CD1c-positive myeloid dendritic cell (primary cell): ENCODE measurements at regions not wholly inside any gene's neighbourhood (a gene's known extent, or its start where the extent isn't known, plus 50 kb on each side); places are given as distances from the start of the nearest gene placed in this dataset.

Experiments
- DNase-seq: peaks from one replicate; pipeline ENCODE4 v3.0.0-alpha.2; 2016; ENCODE audit errors: extremely low spot score

DNA sequence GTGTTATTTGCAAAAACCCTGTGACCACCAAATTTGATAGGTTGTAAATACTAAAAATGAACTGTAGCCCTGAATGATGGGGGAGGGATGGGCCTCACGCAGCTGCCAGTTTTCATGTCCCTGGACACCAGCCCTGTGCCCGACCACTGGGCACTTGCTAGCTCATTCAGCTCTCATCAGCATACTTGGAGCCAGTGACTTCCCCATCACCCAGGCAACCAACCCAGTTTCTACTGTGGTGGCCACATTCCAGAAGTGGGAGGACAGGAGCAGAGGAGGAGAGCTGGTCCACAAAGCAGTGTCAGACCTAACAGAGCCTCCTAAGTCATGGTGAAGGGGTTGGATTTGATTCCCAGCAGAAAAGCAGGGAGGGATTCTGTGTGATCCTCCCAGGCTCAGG, 128.2 kb downstream of the CPEB2 start:
- DNase-seq, result no peak

DNA sequence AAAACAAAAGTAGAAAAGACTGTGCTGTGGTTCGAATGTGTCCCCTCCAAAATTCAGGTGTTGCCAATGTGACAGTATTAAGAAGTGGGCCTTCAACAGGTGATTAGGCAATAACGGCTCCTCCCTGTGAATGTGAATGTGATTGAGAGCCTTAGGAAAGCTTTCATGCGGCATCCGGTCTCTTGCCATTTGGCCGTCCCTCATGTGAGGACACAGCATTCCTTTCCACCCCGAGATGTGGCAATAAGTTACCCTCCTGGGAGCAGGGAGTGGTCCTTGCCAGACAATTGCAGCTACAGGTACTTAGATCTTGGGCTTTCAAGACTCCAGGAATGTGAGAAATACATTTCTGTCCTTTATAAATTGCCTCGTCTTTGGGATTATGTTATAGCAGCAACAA, 129.3 kb downstream of the CPEB2 start:
- no peak for DNase-seq

DNA sequence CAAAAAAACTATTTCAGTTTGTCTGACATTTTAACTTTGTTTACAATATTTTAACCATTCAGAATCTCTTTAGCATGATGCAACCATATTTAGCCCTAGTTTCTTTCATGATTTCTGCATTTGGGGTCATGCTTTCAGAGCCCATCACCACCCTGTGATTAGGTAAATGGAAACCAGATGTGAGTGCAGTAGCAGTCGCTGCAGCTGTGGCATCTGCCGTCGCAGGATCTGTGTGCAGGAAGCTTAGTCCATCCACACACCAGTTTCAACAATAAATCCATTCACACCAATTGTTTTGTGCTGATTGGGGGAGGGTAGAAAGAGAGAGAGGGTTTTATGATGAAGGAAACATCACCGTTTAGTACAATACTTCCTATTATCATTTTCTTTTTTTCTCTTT, 130.5 kb downstream of the CPEB2 start:
- DNase-seq, result no peak

DNA sequence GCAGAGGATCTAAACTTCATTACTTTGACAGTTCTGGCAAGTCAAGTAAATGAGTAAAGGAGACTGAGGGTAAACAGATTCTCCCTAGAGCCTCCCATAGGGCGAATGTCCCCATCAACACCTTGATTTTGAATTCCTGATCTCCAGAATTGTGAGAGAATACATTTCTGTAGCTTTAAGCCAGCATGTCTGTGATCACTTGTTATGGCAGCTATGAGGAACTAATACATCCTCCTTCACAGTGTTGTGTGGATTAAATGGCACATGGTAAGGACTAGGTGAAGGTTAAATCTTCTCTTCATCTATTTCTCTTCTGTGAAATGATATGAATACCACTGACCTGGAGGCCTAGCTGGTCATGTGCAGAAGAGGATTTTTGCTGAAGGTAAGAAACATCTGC, 137.3 kb downstream of the CPEB2 start:
- DNase-seq, result no peak

DNA sequence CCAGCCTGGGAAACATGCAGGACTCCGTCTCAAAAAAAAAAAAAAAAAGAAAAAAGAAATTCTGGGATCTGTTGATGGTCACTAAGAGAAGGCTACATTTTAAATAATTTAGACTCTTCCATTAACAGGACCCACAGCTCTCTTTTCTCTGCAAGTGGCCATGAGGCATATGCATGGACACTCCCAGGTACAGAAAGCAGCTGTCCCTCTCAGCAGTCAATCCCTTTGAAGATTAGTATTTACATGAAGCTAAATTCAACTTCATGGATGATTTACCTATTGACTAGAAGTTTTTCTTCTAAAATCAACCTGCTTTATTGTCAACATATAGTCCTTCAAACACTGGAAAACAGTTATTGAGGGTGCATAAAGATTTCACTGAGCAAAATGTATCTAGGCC, 139.9 kb downstream of the CPEB2 start:
- DNase-seq, result no peak

DNA sequence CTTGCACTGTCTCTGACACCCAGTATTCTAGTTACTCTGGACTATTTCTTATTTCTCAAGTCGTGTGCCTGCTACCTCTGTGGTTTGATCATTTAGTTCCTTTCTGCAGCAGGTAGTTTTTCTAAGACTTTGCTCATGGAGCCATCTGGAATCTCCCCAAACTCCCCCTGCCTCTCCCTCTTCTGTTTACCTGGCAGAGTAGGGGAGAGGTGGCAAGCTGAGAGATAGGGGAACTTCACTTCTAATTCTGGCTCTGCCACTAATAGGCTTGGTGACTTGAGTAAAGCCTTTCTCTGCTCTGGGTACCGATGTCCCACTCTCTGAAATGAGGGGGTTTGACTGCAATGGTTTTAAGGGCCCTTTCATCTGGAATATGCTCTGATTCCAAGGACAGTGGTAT, 141.3 kb downstream of the CPEB2 start:
- DNase-seq, result no peak

DNA sequence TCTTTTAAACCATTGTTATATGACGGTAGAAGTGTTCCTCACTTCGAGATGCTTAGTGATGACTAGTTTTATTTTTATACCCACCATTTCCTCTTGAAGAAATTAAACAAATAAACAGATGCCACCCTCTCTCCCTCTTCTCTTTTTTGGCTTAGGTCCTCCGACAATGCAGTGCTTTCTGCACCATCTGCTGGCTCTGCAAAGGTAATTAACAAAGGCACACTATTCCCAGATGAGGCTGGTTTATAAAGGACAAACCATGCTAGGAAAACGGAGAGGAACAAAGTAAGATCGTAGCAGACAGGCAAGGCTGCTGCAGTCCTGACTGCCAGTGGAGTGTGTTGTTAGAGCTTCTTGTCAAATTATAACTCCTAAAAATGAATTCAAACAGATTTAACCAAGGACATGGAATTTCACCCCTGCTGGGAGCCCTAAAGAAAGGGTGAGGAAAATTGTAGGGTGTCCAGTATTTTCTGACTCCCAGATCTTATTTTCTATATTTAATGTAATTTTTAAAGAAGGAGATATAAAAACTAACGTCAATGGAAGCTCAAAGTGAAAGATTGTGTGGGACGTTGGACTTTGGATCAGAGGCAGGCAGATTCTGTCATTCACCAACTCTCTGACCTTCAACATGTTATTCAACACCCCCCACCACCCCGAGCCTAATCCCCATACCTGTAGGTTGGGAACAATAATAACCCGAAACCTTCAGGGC, 142.1 kb downstream of the CPEB2 start:
- DNase-seq, result no peak

DNA sequence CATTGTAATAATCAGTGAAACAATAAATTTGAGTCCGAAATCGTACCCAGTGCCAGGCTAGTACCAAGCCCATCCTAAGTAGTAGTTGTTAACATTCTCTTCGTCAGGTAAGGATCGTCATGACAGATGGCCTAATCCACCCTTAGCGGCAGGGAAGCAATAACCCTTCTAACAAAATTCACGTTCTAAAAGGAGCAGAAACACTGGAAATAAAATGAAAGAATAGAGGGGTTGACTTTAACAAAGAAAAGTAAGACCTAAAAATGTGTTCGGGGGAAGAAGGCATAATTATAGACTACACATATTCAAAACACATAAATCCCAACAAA, 142.7 kb downstream of the CPEB2 start:
- DNase-seq, result no peak

DNA sequence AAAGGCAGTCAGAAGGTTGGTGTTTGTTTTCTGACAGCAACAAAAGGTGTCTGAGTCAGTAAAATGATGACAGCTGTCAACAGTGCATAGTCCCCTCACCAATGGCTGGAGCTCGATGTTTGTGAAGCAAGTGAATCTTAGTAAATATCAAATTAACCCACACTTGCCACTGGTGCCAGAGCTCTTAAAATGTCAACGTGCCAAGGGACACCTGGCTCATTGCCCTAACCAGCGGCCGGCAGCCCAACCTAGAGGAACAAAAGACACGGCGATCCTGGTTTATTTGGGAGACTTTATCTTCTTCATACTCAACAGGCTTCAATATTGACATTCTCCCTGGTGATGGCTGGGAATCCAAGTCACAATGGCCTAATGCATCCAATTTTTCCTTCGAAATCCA, 143.4 kb downstream of the CPEB2 start:
- no peak for DNase-seq

DNA sequence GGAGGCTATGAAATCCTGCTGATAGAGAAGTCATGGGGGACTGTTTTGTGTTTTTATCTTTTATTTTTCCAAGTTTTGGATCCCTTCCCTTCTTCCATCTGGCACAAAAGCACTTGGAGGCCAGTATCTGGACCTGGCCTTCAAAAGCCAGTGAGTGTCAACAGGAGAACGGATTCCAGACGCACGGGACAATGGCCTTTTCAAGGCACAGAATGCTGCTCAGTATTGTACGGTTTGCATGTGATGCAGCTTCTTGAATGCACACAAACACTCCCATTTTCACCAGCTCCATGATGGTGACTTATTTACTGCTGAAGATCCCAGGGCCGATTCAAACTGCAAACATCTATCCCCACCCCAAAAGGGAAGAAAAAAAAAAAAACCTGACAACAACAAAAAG, 145.4 kb downstream of the CPEB2 start:
- DNase-seq, result no peak

DNA sequence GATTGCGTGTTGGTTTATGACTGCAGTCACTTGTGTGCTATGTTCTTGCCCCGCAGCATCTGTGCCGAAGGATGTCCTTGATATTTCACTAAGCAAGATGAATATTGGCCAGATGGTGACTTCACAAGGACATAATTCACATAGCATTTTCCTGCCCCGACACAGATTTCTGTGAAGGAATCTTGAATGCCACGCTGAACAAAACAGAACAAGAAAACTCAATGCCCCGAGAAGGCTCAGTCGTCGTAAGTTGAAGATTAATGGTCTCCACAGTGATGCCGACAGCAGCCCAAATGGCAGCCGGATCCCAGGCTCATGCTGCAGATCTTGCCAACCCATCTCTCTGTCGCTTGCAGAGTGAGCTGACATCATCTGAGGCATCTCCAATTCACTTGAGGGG, 145.9 kb downstream of the CPEB2 start:
- no peak for DNase-seq

DNA sequence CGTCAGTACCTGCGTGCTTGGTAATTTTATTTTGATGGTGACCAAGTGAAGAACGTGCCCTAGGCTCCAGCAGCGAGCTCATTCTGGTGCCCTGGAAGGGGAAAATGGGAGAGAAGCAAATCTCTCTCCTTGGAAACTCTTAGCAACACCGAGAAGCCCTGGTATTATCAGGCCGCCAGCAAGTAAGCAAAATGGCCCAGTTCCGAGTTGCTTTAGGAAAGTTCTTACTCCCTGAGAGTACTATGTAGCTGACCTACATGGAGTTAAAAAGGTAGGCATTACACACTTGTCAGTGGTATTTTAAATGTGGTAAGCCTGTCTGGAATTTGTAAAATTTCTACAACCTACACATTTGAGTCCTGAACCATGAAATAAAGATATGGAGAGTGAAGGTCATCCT, 146.4 kb downstream of the CPEB2 start:
- no peak for DNase-seq

DNA sequence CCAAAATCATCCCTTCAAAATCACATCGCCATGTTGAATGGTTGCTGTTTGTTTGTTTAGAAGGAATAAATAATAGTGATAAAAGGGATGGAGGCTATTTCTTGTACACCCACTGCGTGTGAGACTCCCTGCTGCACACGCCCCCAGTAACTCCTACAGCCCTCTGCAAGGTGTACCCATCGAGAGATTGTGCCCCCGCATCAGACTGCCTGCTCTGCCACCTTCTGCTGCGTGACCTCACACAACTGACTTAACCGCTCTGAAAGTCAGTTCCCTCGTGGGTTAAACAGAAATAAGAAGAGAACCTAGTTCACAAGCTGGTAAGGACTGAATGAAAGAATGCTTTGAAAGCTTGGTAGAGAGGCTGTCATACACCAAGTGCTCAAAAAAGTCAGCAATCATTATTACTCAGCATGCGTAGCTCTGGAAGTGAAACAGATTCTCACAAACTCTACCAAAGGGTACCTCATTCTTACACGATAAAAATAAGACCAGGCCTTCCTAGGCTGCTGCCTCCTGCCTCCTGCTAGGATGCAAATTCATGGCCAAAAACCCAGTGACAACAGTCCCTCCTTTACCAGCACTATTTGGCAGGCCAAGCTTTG, 147.1 kb downstream of the CPEB2 start:
- no peak for DNase-seq

DNA sequence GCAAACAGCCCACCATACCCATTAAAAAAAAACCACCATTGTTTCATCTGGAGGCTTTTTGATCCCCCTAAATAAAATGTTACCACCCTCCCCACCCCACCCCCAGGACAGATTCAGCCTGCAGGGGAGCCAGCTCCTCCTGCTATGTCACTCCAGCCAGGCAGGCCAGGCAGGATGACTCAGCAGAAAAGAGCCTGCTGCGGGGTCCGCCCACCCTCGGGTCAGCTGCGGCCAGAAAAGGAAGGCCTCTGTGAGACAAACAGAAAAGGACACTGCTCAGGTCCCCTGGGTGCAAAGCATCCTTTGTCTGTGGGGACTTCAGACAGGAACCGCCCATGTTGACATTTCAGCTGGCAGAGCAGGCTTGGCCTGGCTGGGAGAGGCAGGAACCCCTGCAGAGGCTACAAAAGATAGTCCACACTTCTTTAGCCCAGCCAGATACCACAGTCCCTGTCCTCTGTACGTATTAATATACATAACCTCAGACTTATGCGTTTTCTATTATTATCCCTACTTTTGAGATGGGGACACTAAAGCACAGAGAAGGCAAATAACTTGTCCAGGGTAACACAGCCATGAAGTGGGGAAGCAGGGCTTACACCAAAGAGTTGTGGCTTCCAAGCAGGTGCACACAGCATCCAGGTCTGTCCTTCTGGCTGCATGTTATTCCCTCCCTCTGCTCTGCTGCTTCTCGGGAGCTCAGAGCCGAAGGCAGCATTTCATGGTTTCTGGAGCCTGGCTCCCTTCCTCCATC, 147.7 kb downstream of the CPEB2 start:
- DNase-seq, result peak; percentile 34

DNA sequence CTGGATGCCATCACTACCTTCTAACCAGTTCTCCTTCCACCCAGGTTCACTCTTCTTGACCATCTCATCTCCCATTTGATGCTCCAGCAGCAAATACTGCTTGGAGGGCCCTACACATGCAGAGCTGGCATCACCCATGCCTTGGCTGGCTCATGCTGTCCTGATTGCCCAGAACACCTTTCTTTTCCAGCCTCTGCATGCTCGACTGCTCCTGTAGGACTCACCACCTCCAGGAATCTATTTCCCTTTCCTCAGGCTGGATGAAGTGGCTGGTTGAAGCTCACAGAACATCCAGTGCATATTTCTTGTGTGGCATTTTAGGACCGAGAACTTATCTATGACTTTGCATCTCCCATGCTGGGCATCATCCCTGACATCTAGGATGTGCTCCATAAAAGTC, 148.3 kb downstream of the CPEB2 start:
- no peak for DNase-seq

DNA sequence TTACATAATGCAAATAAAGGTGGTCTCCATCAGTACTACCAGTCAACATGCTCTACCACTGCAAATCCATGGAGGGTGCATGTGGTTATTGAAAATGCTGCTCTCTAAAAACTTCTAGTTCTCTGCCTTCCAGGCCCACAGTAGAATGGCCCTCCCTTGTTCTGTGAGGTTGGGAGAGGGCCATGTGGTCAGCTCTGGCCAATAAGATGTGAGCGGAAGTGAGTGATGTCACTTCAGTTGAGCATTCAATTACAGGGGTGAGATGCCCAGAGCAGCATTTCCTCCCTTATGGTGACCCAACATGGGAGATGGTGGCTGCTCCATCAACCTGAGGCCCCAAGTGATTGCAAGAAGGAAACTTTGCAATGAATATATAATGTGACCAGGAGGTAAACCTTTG, 148.8 kb downstream of the CPEB2 start:
- DNase-seq, result no peak

DNA sequence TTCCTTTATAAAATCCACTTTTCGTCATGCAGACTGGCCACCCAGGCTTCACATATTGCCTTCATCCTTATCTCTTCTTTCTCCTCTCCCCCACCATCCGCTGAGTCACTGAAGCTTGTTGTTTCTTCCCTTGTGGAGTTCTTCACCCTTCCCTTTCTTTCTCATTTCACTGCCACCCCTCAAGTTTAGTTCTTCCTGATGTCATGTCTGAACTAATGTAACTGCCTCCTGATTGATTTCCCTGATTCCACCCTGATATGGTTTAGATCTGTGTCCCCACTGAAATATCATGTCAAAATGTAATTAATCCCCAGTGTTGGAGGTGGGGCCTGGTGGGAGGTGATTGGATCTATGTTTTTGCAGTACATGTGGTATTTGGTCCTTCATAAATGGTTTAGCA, 151.4 kb downstream of the CPEB2 start:
- DNase-seq, result no peak

DNA sequence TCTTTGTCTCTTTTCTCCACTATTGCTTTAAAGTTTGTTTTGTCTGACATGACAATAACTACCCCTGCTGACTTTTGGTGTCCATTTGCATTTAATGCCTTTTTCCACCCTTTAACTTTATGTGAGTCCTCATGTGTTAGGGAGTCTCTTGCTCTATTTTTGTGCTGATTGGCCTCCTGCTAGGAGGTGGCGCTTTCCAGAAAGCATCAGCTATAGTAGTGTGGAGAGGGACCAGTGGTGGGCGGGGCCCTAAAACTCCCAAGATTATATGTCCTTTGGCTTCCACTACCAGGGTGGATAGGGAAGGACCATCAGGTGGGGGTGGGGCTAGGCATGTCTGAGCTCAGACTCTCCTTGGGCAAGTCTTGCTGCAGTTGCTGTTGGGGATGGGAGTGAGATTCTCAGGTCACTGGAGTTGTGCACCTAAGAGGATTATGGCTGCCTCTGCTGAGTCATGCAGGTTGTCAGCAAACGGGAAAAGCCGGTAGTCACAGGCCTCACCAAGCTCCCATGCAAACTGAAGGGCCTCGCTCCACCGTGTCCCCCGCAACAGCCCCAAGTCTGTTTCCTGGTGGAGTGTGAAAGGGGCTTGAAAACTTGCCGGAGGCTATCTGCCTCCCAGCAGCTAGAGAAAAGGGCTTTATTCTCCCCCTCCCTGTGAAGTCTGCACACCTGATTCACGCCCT, 156.3 kb downstream of the CPEB2 start:
- no peak for DNase-seq

DNA sequence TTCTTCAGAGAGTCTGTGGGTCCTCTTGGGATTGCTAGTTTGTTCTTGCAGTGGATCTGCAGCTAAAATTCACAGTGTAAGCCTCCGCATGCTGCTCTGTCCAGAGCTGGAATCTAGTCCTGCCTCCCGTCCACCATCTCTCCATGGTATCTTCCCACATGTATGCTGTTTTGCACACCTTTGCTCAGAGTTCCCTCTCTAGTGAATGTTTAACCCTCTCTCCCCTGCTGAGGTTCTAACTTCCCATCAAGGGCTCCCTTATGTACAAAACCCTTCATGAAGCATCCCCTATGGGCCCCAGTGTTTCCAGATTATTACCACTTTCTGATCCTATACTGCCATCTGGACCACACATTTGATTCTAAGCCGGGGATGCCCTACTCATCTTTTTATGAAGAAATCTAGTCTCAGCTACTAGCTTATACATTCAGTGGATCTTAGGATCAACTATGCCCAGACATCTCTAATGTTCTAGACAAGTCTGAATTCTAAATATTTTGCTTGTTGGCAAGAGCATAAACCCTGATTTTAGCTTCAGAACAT, 157.3 kb downstream of the CPEB2 start:
- DNase-seq, result no peak

DNA sequence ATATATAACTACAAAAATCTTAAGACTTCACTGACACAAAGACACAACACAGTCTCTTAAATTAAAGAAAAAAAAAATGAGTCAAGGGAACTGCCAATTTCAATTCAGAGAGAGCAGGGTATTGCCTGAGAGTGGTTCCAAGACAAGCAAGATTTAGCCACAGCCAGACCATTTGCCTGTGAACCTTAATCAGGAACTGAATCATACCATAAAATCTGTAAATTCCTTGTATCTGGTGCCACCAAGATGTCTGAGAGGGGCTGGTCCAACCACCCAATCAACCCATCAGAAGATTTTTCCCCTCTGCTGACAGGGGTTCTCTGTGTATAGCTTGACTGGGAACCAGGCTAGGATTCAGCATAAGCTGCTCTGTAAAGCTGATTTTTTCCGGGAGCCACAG, 159.2 kb downstream of the CPEB2 start:
- DNase-seq, result no peak

DNA sequence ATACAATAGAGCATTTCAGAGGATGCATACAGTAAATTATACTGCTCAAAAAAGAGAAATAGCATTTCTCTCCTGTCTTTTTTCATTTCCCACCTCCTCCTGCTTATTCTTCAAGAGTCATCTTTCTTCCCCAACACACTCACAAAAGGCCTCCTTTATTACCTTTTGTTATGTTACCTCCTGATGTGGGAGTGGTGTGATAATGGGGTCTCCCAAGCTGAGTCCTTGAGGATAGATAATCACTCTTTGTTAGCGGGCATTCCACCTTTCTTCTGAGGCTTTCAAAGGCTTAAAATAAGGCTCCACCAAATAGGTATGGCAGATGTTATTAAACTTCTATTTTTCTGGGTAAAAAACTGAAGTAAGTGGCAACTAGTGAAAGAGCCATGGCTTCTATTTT, 159.8 kb downstream of the CPEB2 start:
- no peak for DNase-seq

DNA sequence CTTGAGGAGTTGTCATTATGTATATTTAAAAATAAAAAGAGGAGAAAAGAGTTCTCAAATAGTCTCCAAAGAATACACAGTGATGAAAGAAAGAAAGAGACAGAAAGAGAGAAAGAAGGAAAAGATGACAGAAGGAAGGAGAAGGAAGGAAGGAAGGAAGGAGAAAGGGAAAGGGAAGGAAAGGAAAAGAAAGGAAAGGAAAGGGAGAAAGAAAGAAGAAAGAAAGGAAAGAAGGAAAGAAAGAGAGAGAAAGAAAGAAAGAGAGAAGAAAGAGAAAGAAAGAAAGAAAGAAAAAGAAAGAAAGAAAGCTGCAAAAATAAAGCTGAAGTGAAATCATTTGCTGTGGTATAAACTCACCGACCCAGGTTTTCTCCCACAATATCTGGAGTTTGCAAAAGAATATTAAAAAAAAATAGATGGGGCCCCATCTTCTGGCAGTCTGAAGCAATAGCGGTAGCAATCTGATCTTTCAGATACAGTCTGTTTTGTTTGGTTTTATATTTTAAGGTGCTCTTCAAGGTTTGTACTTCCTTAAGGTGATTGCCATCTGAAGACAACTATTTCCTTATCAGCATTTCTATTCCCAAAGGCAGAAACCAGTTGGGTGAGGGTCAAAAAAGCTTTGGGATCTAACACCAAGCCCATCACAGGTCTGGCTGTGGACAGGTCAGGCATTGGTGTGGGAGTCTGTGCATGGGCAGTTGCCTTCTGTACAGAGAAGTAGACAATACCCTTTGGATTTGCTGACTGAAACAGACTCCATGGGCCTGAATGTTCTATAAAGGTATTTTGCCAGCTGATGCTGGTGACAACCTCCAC, 160.4 kb downstream of the CPEB2 start:
- DNase-seq, result no peak
